Gastroesophageal sphincter (tissue), 4 donors: ENCODE measurements at regions not wholly inside any gene's neighbourhood (a gene's known extent, or its start where the extent isn't known, plus 50 kb on each side); places are given as distances from the start of the nearest gene placed in this dataset.

ENCODE experiments used
- ATAC-seq: fragments of 150-250 bp; one replicate; pipeline ENCODE4 v1.9.1; 2016; ENCODE audit warnings: mild to moderate bottlenecking, moderate library complexity
- H3K27ac ChIP-seq, 4 donors: fragments of 200-600 bp; sonication (generic) in 3 of 4; 1 replicate in 3 of 4; 2 replicates in 1 of 4; pipeline ENCODE4 v1.5.1; 2016 to 2019
- H3K27me3 ChIP-seq: fragments of 200-600 bp; sonication (generic); one replicate; pipeline ENCODE4 v1.5.1; 2019
- H3K36me3 ChIP-seq, 2 donors: fragments of 200-600 bp; sonication (generic); one replicate each; pipeline ENCODE4 v1.5.1; 2019; ENCODE audit warnings: control low read depth in 1 of 2
- H3K4me1 ChIP-seq, 3 donors: fragments of 200-600 bp; sonication (generic); 1 replicate in 2 of 3; 2 replicates in 1 of 3; pipeline ENCODE4 v1.5.1; 2016 to 2019; ENCODE audit warnings: control low read depth in 2 of 3
- H3K4me3 ChIP-seq, 2 donors: fragments of 200-600 bp; sonication (generic); one replicate each; pipeline ENCODE4 v1.5.1; 2019; ENCODE audit warnings: mild to moderate bottlenecking in 1 of 2, moderate library complexity in 1 of 2
- H3K9me3 ChIP-seq, 3 donors: fragments of 200-600 bp; sonication (generic); one replicate each; pipeline ENCODE4 v1.5.1; 2017 to 2019; ENCODE audit warnings: control low read depth in 2 of 3
- CTCF ChIP-seq, 4 experiments: fragments of 200-600 bp in 2 of 4; fragments of 450-650 bp in 2 of 4; sonication (generic) in 1 of 4; IDR thresholded peaks; one replicate each; pipeline ENCODE4 v1.5.1; 2017 to 2019; ENCODE audit warnings: antibody characterized with exemption in 4 of 4, mild to moderate bottlenecking in 2 of 4, moderate library complexity in 2 of 4
- EP300 ChIP-seq: sonication (generic); formaldehyde crosslinking; IDR thresholded peaks from one replicate; pipeline ENCODE4 v1.6.1; 2017; ENCODE audit warnings: antibody characterized with exemption, mild to moderate bottlenecking
- POLR2A ChIP-seq, 2 donors: fragments of 450-650 bp; IDR thresholded peaks; one replicate each; pipeline ENCODE4 v1.6.1; 2017; ENCODE audit warnings: antibody characterized with exemption in 2 of 2, mild to moderate bottlenecking in 2 of 2, moderate library complexity in 1 of 2
- POLR2AphosphoS5 ChIP-seq: sonication (generic); formaldehyde crosslinking; IDR thresholded peaks from one replicate; pipeline ENCODE4 v1.6.1; 2017; ENCODE audit warnings: antibody characterized with exemption
- WGBS, 2 donors: methylation state at CpG; one replicate each; pipeline ENCODE4 v1.1.5; 2018; ENCODE audit warnings: low coverage in 1 of 2; 5-methylcytosine and 5-hydroxymethylcytosine counted together

DNA sequence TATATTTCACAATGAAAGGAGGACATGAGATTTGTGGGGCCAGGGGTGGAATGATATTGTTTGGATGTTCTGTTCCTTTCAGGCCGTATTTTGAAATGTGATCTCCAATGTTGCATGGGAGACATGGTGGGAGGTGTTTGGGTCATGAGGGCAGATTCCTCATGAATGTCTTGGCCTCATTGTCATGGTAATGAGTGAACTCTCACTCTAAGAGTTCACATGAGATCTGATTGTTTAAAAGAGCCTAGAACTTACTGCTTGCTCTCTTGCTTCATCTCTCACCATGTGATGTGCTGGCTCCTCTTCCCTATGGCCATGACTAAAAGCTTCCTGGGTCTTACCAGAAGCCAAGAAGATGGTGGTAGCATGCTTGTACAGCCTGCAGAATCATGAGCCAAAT, 1183.0 kb downstream of the TECRL start:
- Histone ChIP-seq H3K4me1 (no peaks in the 10 kb centered on the region), H3K9me3 (no peaks in the 10 kb centered on the region), H3K36me3 (no peaks in the 10 kb centered on the region), H3K27me3 (no peaks in the 10 kb centered on the region), H3K27ac (no peak overlapping the region), H3K4me3 (no peak overlapping the region)
- whole genome bisulfite sequencing, 2 donors = 56 to 62% methylated on average over 1 of the region's 1 CpG
- no peak for ATAC-seq
- TF ChIP-seq POLR2AphosphoS5 = no peak
- no peak for TF ChIP-seq CTCF (IDR thresholded peaks at IDR 0.05)
- no peak for TF ChIP-seq EP300
- TF ChIP-seq POLR2A (IDR thresholded peaks at IDR 0.05) = no peak

- TF ChIP-seq POLR2A (IDR thresholded peaks at IDR 0.05) = no peak
- no peak for TF ChIP-seq POLR2AphosphoS5
- no peak for TF ChIP-seq EP300
- no peak for TF ChIP-seq CTCF (IDR thresholded peaks at IDR 0.05)
- Histone ChIP-seq H3K9me3 (peaks cover 0 to 2% (median 0%) of the 10 kb centered on the region in 3 donors), H3K4me1 (no peaks in the 10 kb centered on the region), H3K27me3 (no peaks in the 10 kb centered on the region), H3K27ac (no peak overlapping the region), H3K4me3 (no peak overlapping the region), H3K36me3 (no peaks in the 10 kb centered on the region)
- 86 to 88% methylated on average over 3 of the region's 3 CpGs for WGBS, 2 donors
- ATAC-seq = no peak
These were observed 1186.8 kb downstream of the TECRL start for GRCh38 chr4:63222466-63222865.

- TF ChIP-seq EP300 (no peak), CTCF (IDR thresholded peaks at IDR 0.05) (no peak), POLR2AphosphoS5 (no peak), POLR2A (IDR thresholded peaks at IDR 0.05) (no peak)
- H3K4me1 ChIP-seq = no peaks in the 10 kb centered on the region
- WGBS, 2 donors = 87 to 91% methylated on average over 1 of the region's 1 CpG
- H3K27ac ChIP-seq = no peak overlapping the region
- H3K36me3 ChIP-seq = no peaks in the 10 kb centered on the region
- no peak overlapping the region for H3K4me3 ChIP-seq
- H3K9me3 ChIP-seq = peaks cover 0 to 7% (median 0%) of the 10 kb centered on the region in 3 donors
- no peaks in the 10 kb centered on the region for H3K27me3 ChIP-seq
- ATAC-seq = no peak
These were observed 1187.8 kb downstream of the TECRL start for GRCh38 chr4:63221477-63221876.

DNA sequence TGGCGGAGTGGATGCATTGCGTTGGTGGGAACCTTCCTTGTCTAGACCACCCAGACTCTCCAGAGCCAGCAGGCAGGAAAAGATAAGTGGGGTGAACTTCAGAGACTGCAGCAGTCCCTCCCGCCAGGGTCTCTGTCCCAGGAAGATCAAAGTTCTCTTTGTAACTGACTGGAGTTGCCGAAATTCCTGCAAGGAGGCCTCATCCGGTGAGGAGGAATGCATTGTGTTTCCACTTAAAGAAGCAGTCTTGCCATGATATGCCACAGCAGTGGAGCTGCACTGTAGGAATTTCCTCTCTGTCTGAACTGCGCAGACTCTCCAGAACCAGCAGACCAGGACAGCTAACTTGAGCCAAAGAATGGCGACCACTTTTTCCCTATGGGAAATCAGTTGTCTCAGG, 1190.4 kb downstream of the TECRL start:
- ATAC-seq = no peak
- no peaks in the 10 kb centered on the region for H3K4me1 ChIP-seq
- 80 to 94% methylated on average over 3 to 6 of the region's 7 CpGs for WGBS, 2 donors
- H3K27ac ChIP-seq = no peak overlapping the region
- H3K36me3 ChIP-seq = no peaks in the 10 kb centered on the region
- no peaks in the 10 kb centered on the region for H3K27me3 ChIP-seq
- TF ChIP-seq POLR2AphosphoS5 (no peak), EP300 (no peak)
- peaks cover 0 to 7% (median 0%) of the 10 kb centered on the region in 3 donors for H3K9me3 ChIP-seq
- no peak overlapping the region for H3K4me3 ChIP-seq

- TF ChIP-seq POLR2AphosphoS5 (no peak), EP300 (no peak), POLR2A (IDR thresholded peaks at IDR 0.05) (no peak), CTCF (IDR thresholded peaks at IDR 0.05) (no peak)
- H3K27me3 ChIP-seq = no peaks in the 10 kb centered on the region
- peaks cover 0 to 7% (median 0%) of the 10 kb centered on the region in 3 donors for H3K9me3 ChIP-seq
- no peak overlapping the region for H3K27ac ChIP-seq
- H3K36me3 ChIP-seq = no peaks in the 10 kb centered on the region
- H3K4me1 ChIP-seq = no peaks in the 10 kb centered on the region
- ATAC-seq = no peak
- H3K4me3 ChIP-seq = no peak overlapping the region
These were observed 1195.2 kb downstream of the TECRL start for GRCh38 chr4:63214076-63214475.
